ENCODE measurements at regions not wholly inside any gene's neighbourhood (a gene's known extent, or its start where the extent isn't known, plus 50 kb on each side); places are given as distances from the start of the nearest gene placed in this dataset.

DNA sequence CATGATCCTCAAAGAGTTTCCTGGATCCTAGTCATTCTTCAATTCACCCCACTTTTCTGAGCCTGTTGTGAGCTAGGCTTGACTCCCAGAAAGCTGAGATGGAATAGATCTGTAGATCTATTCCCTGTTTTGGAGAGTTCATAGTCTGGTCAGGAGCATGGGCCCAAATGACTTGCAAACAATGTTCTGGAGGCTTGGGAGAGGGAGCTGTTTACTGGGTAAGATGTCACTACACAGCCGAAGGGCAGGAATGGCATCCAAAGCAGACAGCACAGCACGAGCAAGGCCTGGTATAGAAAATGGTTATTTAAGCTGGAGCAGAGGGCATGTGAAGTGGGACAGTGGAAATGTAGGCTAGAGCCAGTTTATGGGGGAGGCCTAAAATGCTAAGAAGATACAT, 152.5 kb upstream of the ALDH1B1 start:
- TF ChIP-seq, protein P1, sequence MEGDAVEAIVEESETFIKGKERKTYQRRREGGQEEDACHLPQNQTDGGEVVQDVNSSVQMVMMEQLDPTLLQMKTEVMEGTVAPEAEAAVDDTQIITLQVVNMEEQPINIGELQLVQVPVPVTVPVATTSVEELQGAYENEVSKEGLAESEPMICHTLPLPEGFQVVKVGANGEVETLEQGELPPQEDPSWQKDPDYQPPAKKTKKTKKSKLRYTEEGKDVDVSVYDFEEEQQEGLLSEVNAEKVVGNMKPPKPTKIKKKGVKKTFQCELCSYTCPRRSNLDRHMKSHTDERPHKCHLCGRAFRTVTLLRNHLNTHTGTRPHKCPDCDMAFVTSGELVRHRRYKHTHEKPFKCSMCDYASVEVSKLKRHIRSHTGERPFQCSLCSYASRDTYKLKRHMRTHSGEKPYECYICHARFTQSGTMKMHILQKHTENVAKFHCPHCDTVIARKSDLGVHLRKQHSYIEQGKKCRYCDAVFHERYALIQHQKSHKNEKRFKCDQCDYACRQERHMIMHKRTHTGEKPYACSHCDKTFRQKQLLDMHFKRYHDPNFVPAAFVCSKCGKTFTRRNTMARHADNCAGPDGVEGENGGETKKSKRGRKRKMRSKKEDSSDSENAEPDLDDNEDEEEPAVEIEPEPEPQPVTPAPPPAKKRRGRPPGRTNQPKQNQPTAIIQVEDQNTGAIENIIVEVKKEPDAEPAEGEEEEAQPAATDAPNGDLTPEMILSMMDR (IDR thresholded peaks at IDR 0.05; ENCODE audit: borderline replicate concordance, extremely low read depth, low read length, poor library complexity, severe bottlenecking) = no peak
- TF ChIP-seq EZH2 (IDR thresholded peaks at IDR 0.05; ENCODE audit: borderline replicate concordance, low read depth, low read length, severe bottlenecking) = no peak

Measured in DND-41 (cell line).